Kidney epithelial cell (primary cell): ENCODE measurements at regions not wholly inside any gene's neighbourhood (a gene's known extent, or its start where the extent isn't known, plus 50 kb on each side); places are given as distances from the start of the nearest gene placed in this dataset.
"Not testable (repeated sequence)": the region's sequence is repeated elsewhere in the genome, so short reads cannot be mapped to it uniquely, and the experiment has no call there.

Source experiments
- DNase-seq: peaks from one replicate; pipeline ENCODE4 v3.0.0-alpha.2; 2010; ENCODE audit warnings: low read depth
- H3K27me3 ChIP-seq: 2 replicates; pipeline ENCODE4 v1.6.0; 2011; ENCODE audit warnings: low read length; ENCODE audit not compliant: control insufficient read depth, insufficient read depth
- H3K36me3 ChIP-seq: 2 replicates; pipeline ENCODE4 v1.5.1; 2011; ENCODE audit warnings: low read length; ENCODE audit not compliant: control insufficient read depth, insufficient read depth
- H3K4me3 ChIP-seq: 2 replicates; pipeline ENCODE4 v1.5.1; 2011; ENCODE audit warnings: low read depth, mild to moderate bottlenecking, control low read depth, low read length
- CTCF ChIP-seq: IDR thresholded peaks from 2 replicates; pipeline ENCODE4 v1.5.1; 2011; ENCODE audit warnings: mild to moderate bottlenecking, moderate library complexity, low read length, control low read depth, inconsistent platforms; ENCODE audit not compliant: insufficient read depth, poor library complexity, severe bottlenecking

GRCh38 chr1:38728585-38728908, 131.0 kb downstream of the RRAGC start:
- TF ChIP-seq CTCF, result no peak
- Histone ChIP-seq H3K4me3 (no peak overlapping the region), H3K36me3 (no peaks in the 10 kb centered on the region), H3K27me3 (peaks cover 16% of the 10 kb centered on the region)
- no peak for DNase-seq

GRCh38 chr1:38727684-38728584, 131.6 kb downstream of the RRAGC start:
- DNase-seq, result peak; percentile 18
- TF ChIP-seq CTCF, result no peak
- H3K36me3 ChIP-seq, result no peaks in the 10 kb centered on the region
- H3K27me3 ChIP-seq, result peaks cover 16% of the 10 kb centered on the region
- no peak overlapping the region for H3K4me3 ChIP-seq

GRCh38 chr1:38725321-38725961, 134.1 kb downstream of the RRAGC start:
- not testable (repeated sequence) for H3K4me3 ChIP-seq, H3K36me3 ChIP-seq, DNase-seq
- peaks cover 18% of the 10 kb centered on the region for H3K27me3 ChIP-seq

GRCh38 chr1:38724160-38725131, 135.1 kb downstream of the RRAGC start:
- Histone ChIP-seq H3K36me3 (no peaks in the 10 kb centered on the region), H3K27me3 (peaks cover 18% of the 10 kb centered on the region), H3K4me3 (no peak overlapping the region)
- TF ChIP-seq CTCF, result no peak
- DNase-seq, result no peak

- no peak for DNase-seq
- Histone ChIP-seq H3K36me3 (no peaks in the 10 kb centered on the region), H3K4me3 (no peak overlapping the region), H3K27me3 (peaks cover 8% of the 10 kb centered on the region)
- TF ChIP-seq CTCF, result no peak
These were observed 137.8 kb downstream of the RRAGC start for GRCh38 chr1:38721816-38722215.

GRCh38 chr1:38719880-38720279, 139.7 kb downstream of the RRAGC start:
- H3K4me3 ChIP-seq, result no peak overlapping the region
- peaks cover 2% of the 10 kb centered on the region for H3K27me3 ChIP-seq
- DNase-seq, result no peak
- no peak for TF ChIP-seq CTCF
- no peaks in the 10 kb centered on the region for H3K36me3 ChIP-seq
